Islet of Langerhans (tissue), 1 donor: ENCODE measurements at regions not wholly inside any gene's neighbourhood (a gene's known extent, or its start where the extent isn't known, plus 50 kb on each side); places are given as distances from the start of the nearest gene placed in this dataset.

Experiments
- FAIRE-seq: peaks from one replicate; lab custom pipeline; 2011; peaks lifted over from hg19 to GRCh38; lab: Jason Lieb, UNC

GRCh38 chr16:35906440-35906839 is 2447.0 kb downstream of the TP53TG3F start:
- FAIRE-seq = no peak

GRCh38 chr16:35908152-35908551 is 2448.7 kb downstream of the TP53TG3F start:
- FAIRE-seq = no peak

GRCh38 chr16:35908942-35909341 is 2449.5 kb downstream of the TP53TG3F start:
- no peak for FAIRE-seq

- FAIRE-seq = no peak
These were observed 2450.0 kb downstream of the TP53TG3F start for GRCh38 chr16:35909351-35909954.

- FAIRE-seq = no peak
These were observed 2451.0 kb downstream of the TP53TG3F start for GRCh38 chr16:35910409-35910808.

GRCh38 chr16:35911899-35912298 is 2452.5 kb downstream of the TP53TG3F start:
- FAIRE-seq = no peak

- FAIRE-seq = no peak
These were observed 2472.3 kb downstream of the TP53TG3F start for GRCh38 chr16:35931722-35932121.
